ENCODE measurements at regions not wholly inside any gene's neighbourhood (a gene's known extent, or its start where the extent isn't known, plus 50 kb on each side); places are given as distances from the start of the nearest gene placed in this dataset.
"Not testable (repeated sequence)": the region's sequence is repeated elsewhere in the genome, so short reads cannot be mapped to it uniquely, and the experiment has no call there.

GRCh38 chr1:60265560-60266535 is 192.3 kb upstream of the C1orf87 start:
- H3K36me3 ChIP-seq (ENCODE audit: control insufficient read depth, insufficient read depth, low read length) = no peaks in the 10 kb centered on the region
- no peaks in the 10 kb centered on the region for H3K27me3 ChIP-seq (ENCODE audit: control insufficient read depth, insufficient read depth, low read length)
- H3K4me3 ChIP-seq (ENCODE audit: low read length) = no peak overlapping the region
- H3K27ac ChIP-seq (ENCODE audit: low read length) = no peak overlapping the region
- 62% methylated on average over 3 of the region's 3 CpGs for WGBS (ENCODE audit: insufficient coverage, low lambda C conversion rate)
- no peaks in the 10 kb centered on the region for H3K9me3 ChIP-seq (ENCODE audit: control insufficient read depth, low read depth, low read length)
- H3K4me1 ChIP-seq (ENCODE audit: control insufficient read depth, insufficient read depth, low read length) = no peaks in the 10 kb centered on the region
- no peak for DNase-seq

GRCh38 chr1:60262701-60263100 is 189.1 kb upstream of the C1orf87 start:
- no peak overlapping the region for H3K4me3 ChIP-seq (ENCODE audit: low read length)
- no peaks in the 10 kb centered on the region for H3K4me1 ChIP-seq (ENCODE audit: control insufficient read depth, insufficient read depth, low read length)
- no CpG with 5 or more reads among the region's 2 CpGs for WGBS (ENCODE audit: insufficient coverage, low lambda C conversion rate)
- no peaks in the 10 kb centered on the region for H3K9me3 ChIP-seq (ENCODE audit: control insufficient read depth, low read depth, low read length)
- H3K27ac ChIP-seq (ENCODE audit: low read length) = no peak overlapping the region
- DNase-seq = no peak
- no peaks in the 10 kb centered on the region for H3K36me3 ChIP-seq (ENCODE audit: control insufficient read depth, insufficient read depth, low read length)
- no peaks in the 10 kb centered on the region for H3K27me3 ChIP-seq (ENCODE audit: control insufficient read depth, insufficient read depth, low read length)

GRCh38 chr1:60257531-60257930 is 184.0 kb upstream of the C1orf87 start:
- no peaks in the 10 kb centered on the region for H3K36me3 ChIP-seq (ENCODE audit: control insufficient read depth, insufficient read depth, low read length)
- no peaks in the 10 kb centered on the region for H3K4me1 ChIP-seq (ENCODE audit: control insufficient read depth, insufficient read depth, low read length)
- H3K9me3 ChIP-seq (ENCODE audit: control insufficient read depth, low read depth, low read length) = no peaks in the 10 kb centered on the region
- DNase-seq = no peak
- no peak overlapping the region for H3K27ac ChIP-seq (ENCODE audit: low read length)
- no peak overlapping the region for H3K4me3 ChIP-seq (ENCODE audit: low read length)
- no peaks in the 10 kb centered on the region for H3K27me3 ChIP-seq (ENCODE audit: control insufficient read depth, insufficient read depth, low read length)

- Histone ChIP-seq H3K36me3 (ENCODE audit: control insufficient read depth, insufficient read depth, low read length) (no peaks in the 10 kb centered on the region), H3K27me3 (ENCODE audit: control insufficient read depth, insufficient read depth, low read length) (no peaks in the 10 kb centered on the region), H3K4me1 (ENCODE audit: control insufficient read depth, insufficient read depth, low read length) (no peaks in the 10 kb centered on the region), H3K4me3 (ENCODE audit: low read length) (no peak overlapping the region), H3K27ac (ENCODE audit: low read length) (no peak overlapping the region), H3K9me3 (ENCODE audit: control insufficient read depth, low read depth, low read length) (no peaks in the 10 kb centered on the region)
- no peak for DNase-seq
- no CpG with 5 or more reads among the region's 1 CpG for WGBS (ENCODE audit: insufficient coverage, low lambda C conversion rate)
These were observed 182.0 kb upstream of the C1orf87 start for GRCh38 chr1:60255565-60255964.

- H3K36me3 ChIP-seq (ENCODE audit: control insufficient read depth, insufficient read depth, low read length) = no peaks in the 10 kb centered on the region
- H3K27ac ChIP-seq (ENCODE audit: low read length) = no peak overlapping the region
- H3K4me3 ChIP-seq (ENCODE audit: low read length) = no peak overlapping the region
- H3K9me3 ChIP-seq (ENCODE audit: control insufficient read depth, low read depth, low read length) = no peaks in the 10 kb centered on the region
- H3K4me1 ChIP-seq (ENCODE audit: control insufficient read depth, insufficient read depth, low read length) = no peaks in the 10 kb centered on the region
- no peak for DNase-seq
- H3K27me3 ChIP-seq (ENCODE audit: control insufficient read depth, insufficient read depth, low read length) = no peaks in the 10 kb centered on the region
- 60% methylated on average over 1 of the region's 2 CpGs for WGBS (ENCODE audit: insufficient coverage, low lambda C conversion rate)
These were observed 177.9 kb upstream of the C1orf87 start for GRCh38 chr1:60251426-60251825.

- H3K4me1 ChIP-seq (ENCODE audit: control insufficient read depth, insufficient read depth, low read length); DNase-seq; H3K27me3 ChIP-seq (ENCODE audit: control insufficient read depth, insufficient read depth, low read length); H3K27ac ChIP-seq (ENCODE audit: low read length); H3K36me3 ChIP-seq (ENCODE audit: control insufficient read depth, insufficient read depth, low read length); H3K4me3 ChIP-seq (ENCODE audit: low read length); H3K9me3 ChIP-seq (ENCODE audit: control insufficient read depth, low read depth, low read length): not testable (repeated sequence)
- WGBS (ENCODE audit: insufficient coverage, low lambda C conversion rate) = no CpG with 5 or more reads among the region's 1 CpG
These were observed 173.9 kb upstream of the C1orf87 start for GRCh38 chr1:60247467-60247866.

GRCh38 chr1:60245324-60245723 is 171.8 kb upstream of the C1orf87 start:
- H3K27ac ChIP-seq (ENCODE audit: low read length) = no peak overlapping the region
- WGBS (ENCODE audit: insufficient coverage, low lambda C conversion rate) = 100% methylated on average over 1 of the region's 2 CpGs
- no peaks in the 10 kb centered on the region for H3K9me3 ChIP-seq (ENCODE audit: control insufficient read depth, low read depth, low read length)
- no peaks in the 10 kb centered on the region for H3K36me3 ChIP-seq (ENCODE audit: control insufficient read depth, insufficient read depth, low read length)
- H3K27me3 ChIP-seq (ENCODE audit: control insufficient read depth, insufficient read depth, low read length) = peaks cover 3% of the 10 kb centered on the region
- no peaks in the 10 kb centered on the region for H3K4me1 ChIP-seq (ENCODE audit: control insufficient read depth, insufficient read depth, low read length)
- DNase-seq = no peak
- no peak overlapping the region for H3K4me3 ChIP-seq (ENCODE audit: low read length)

- no peak for DNase-seq
These were observed 171.3 kb upstream of the C1orf87 start for GRCh38 chr1:60244906-60245305.

GRCh38 chr1:60235275-60235674 is 161.7 kb upstream of the C1orf87 start:
- Histone ChIP-seq H3K27me3 (ENCODE audit: control insufficient read depth, insufficient read depth, low read length) (no peaks in the 10 kb centered on the region), H3K27ac (ENCODE audit: low read length) (no peak overlapping the region), H3K9me3 (ENCODE audit: control insufficient read depth, low read depth, low read length) (no peaks in the 10 kb centered on the region), H3K36me3 (ENCODE audit: control insufficient read depth, insufficient read depth, low read length) (no peaks in the 10 kb centered on the region), H3K4me3 (ENCODE audit: low read length) (no peak overlapping the region), H3K4me1 (ENCODE audit: control insufficient read depth, insufficient read depth, low read length) (no peaks in the 10 kb centered on the region)
- WGBS (ENCODE audit: insufficient coverage, low lambda C conversion rate) = no CpG with 5 or more reads among the region's 2 CpGs
- no peak for DNase-seq

More at GRCh38 chr1:60244906-60245305, 171.3 kb upstream of the C1orf87 start:
- Histone ChIP-seq H3K9me3 (ENCODE audit: control insufficient read depth, low read depth, low read length) (no peaks in the 10 kb centered on the region), H3K27ac (ENCODE audit: low read length) (no peak overlapping the region), H3K36me3 (ENCODE audit: control insufficient read depth, insufficient read depth, low read length) (no peaks in the 10 kb centered on the region), H3K4me1 (ENCODE audit: control insufficient read depth, insufficient read depth, low read length) (no peaks in the 10 kb centered on the region), H3K27me3 (ENCODE audit: control insufficient read depth, insufficient read depth, low read length) (peaks cover 3% of the 10 kb centered on the region), H3K4me3 (ENCODE audit: low read length) (no peak overlapping the region)

GRCh38 chr1:60234776-60235175 is 161.2 kb upstream of the C1orf87 start:
- Histone ChIP-seq H3K4me1 (ENCODE audit: control insufficient read depth, insufficient read depth, low read length) (no peaks in the 10 kb centered on the region), H3K36me3 (ENCODE audit: control insufficient read depth, insufficient read depth, low read length) (no peaks in the 10 kb centered on the region), H3K9me3 (ENCODE audit: control insufficient read depth, low read depth, low read length) (no peaks in the 10 kb centered on the region), H3K27ac (ENCODE audit: low read length) (no peak overlapping the region), H3K27me3 (ENCODE audit: control insufficient read depth, insufficient read depth, low read length) (no peaks in the 10 kb centered on the region), H3K4me3 (ENCODE audit: low read length) (no peak overlapping the region)
- 60% methylated on average over 1 of the region's 2 CpGs for WGBS (ENCODE audit: insufficient coverage, low lambda C conversion rate)
- DNase-seq = no peak

- Histone ChIP-seq H3K36me3 (ENCODE audit: control insufficient read depth, insufficient read depth, low read length) (no peaks in the 10 kb centered on the region), H3K27me3 (ENCODE audit: control insufficient read depth, insufficient read depth, low read length) (no peaks in the 10 kb centered on the region), H3K4me3 (ENCODE audit: low read length) (no peak overlapping the region), H3K9me3 (ENCODE audit: control insufficient read depth, low read depth, low read length) (no peaks in the 10 kb centered on the region), H3K27ac (ENCODE audit: low read length) (no peak overlapping the region), H3K4me1 (ENCODE audit: control insufficient read depth, insufficient read depth, low read length) (no peaks in the 10 kb centered on the region)
- no peak for DNase-seq
These were observed 156.3 kb upstream of the C1orf87 start for GRCh38 chr1:60229821-60230220.

Measured in large intestine (tissue), 3 donors.